ENCODE measurements at regions not wholly inside any gene's neighbourhood (a gene's known extent, or its start where the extent isn't known, plus 50 kb on each side); places are given as distances from the start of the nearest gene placed in this dataset.

DNA sequence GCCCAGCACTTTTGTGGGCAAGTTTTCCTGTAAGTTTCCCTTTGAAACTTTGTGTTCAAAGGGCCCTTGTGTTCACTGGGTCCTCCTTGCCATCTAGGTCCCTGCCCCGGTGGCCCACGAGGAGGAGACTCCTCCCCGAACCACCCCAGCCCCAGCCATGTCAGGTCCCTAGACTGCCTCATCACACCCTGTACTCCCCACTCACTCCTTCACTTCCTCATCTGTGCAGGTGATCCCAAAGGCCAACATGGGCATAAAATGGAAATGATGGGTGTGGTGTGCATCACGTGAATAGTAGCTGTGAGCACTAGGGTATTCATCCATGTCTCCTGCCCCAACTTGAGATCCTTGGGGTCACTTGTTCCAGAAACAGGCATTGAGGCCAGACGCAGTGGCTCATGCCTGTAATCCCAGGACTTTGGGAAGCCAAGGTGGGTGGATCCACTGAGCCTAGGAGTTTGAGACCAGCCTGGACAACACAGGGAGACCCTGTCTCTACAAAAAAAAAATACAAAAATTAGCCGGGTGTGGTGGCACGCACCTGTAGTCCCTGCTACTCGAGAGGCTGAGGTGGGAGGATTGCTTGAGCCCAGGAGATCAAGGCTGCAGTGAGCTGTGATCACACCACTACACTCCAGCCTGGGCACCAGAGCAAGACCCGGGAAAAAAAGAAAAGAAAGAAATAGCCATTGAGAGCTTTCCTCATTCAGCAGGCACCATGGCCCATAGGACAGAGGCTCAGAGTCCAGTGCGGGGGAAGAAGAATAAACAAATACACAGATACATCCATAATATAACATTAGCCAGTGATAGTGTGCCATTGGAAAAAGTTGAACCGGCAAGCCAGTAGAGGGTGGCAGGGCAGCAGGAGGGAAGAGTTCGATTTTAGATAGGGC is 74.5 kb downstream of the KATNIP start:
- TF ChIP-seq YY1 (IDR thresholded peaks at IDR 0.05; ENCODE audit: insufficient read depth, insufficient read length), result no peak
- no peak for TF ChIP-seq ZNF274 (IDR thresholded peaks at IDR 0.05; ENCODE audit: low read depth, low read length)
- TF ChIP-seq SUZ12 (IDR thresholded peaks at IDR 0.05; ENCODE audit: extremely low read depth, insufficient read depth, insufficient read length), result no peak
